ENCODE measurements at regions not wholly inside any gene's neighbourhood (a gene's known extent, or its start where the extent isn't known, plus 50 kb on each side); places are given as distances from the start of the nearest gene placed in this dataset.

DNA sequence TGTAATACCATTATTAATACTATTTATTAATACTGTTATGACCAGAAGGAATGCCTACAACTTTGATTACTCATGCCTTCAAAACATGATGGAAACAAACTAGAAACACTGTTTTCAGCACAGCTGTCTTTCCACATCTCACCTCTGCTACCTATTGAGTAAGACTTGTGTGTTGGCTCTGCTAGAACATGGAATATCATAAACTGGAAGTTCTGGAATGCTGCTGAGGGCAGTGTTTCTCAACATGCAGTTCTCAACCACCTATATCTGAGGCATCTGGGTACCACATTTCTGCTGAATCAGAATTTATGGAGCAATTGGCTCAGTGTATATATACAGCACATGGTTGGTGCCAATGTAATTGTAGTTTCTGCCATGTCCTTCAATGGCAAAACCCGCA, 392.1 kb downstream of the TUSC7 start:
- Histone ChIP-seq H3K9me2 (ENCODE audit: insufficient read depth) (no peaks in the 10 kb centered on the region; the same call in 1 of the 2 replicates), H3K4me3 (no peak overlapping the region), H3K27me3 (ENCODE audit: insufficient read depth, low read depth) (no peaks in the 10 kb centered on the region; the same call in 1 of the 2 replicates), H3F3A (ENCODE audit: insufficient read depth, low read depth) (no peaks in the 10 kb centered on the region), H2AFZ (no peak overlapping the region), H3K4me2 (no peak overlapping the region), H3K27ac (no peak overlapping the region), H4K20me1 (ENCODE audit: insufficient read depth) (no peaks in the 10 kb centered on the region; the same call in 1 of the 2 replicates), H3K79me2 (ENCODE audit: low read depth) (no peaks in the 10 kb centered on the region), H3K36me3 (ENCODE audit: low read depth) (no peaks in the 10 kb centered on the region), H3K4me1 (replicated peaks; ENCODE audit: insufficient read depth) (no peaks in the 10 kb centered on the region), H3K9me3 (ENCODE audit: insufficient read depth, low read depth) (no peaks in the 10 kb centered on the region)
- TF ChIP-seq, protein P1, sequence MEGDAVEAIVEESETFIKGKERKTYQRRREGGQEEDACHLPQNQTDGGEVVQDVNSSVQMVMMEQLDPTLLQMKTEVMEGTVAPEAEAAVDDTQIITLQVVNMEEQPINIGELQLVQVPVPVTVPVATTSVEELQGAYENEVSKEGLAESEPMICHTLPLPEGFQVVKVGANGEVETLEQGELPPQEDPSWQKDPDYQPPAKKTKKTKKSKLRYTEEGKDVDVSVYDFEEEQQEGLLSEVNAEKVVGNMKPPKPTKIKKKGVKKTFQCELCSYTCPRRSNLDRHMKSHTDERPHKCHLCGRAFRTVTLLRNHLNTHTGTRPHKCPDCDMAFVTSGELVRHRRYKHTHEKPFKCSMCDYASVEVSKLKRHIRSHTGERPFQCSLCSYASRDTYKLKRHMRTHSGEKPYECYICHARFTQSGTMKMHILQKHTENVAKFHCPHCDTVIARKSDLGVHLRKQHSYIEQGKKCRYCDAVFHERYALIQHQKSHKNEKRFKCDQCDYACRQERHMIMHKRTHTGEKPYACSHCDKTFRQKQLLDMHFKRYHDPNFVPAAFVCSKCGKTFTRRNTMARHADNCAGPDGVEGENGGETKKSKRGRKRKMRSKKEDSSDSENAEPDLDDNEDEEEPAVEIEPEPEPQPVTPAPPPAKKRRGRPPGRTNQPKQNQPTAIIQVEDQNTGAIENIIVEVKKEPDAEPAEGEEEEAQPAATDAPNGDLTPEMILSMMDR (conservative IDR thresholded peaks at IDR 0.05) = no peak
- no peak for TF ChIP-seq EZH2 (IDR thresholded peaks at IDR 0.05; ENCODE audit: low read depth)
- intact Hi-C loops (cut with micrococcal nuclease; ENCODE audit: unreplicated experiment) = no loop called here
- CTCF ChIA-PET = no interaction called here
- no TSS peak for BruUV-seq (replicated peaks)
- POLR2A ChIA-PET (ENCODE audit: unreplicated experiment) = no interaction called here
- no peak for DNase-seq

DNA sequence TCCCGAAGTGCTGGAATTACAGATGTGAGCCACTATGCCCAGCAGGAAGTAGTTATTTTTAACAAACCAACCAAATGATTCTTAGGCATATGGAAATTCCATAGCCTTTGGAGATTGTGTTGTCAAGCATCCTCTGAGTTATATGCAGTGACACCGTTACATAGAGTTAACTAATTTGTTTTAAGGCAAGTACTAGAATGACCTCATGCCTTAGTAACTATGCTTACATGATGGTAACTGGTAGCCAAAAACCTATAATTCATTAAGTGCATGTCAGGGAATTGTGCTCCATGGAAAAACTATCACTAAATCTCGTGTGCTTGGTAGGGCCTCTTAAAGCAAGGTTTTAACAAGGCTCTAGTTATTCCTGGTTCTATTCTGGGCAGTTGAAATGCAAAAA, 392.8 kb downstream of the TUSC7 start:
- no peak for TF ChIP-seq EZH2 (IDR thresholded peaks at IDR 0.05; ENCODE audit: low read depth)
- TF ChIP-seq, protein P1 (conservative IDR thresholded peaks at IDR 0.05) = no peak
- Histone ChIP-seq H3K79me2 (ENCODE audit: low read depth) (no peaks in the 10 kb centered on the region), H4K20me1 (ENCODE audit: insufficient read depth) (no peaks in the 10 kb centered on the region), H3K9me2 (ENCODE audit: insufficient read depth) (no peaks in the 10 kb centered on the region; the same call in 1 of the 2 replicates), H3K4me2 (no peak overlapping the region), H3K36me3 (ENCODE audit: low read depth) (no peaks in the 10 kb centered on the region), H3K27me3 (ENCODE audit: insufficient read depth, low read depth) (no peaks in the 10 kb centered on the region; the same call in 1 of the 2 replicates), H3K4me1 (replicated peaks; ENCODE audit: insufficient read depth) (no peaks in the 10 kb centered on the region), H2AFZ (no peak overlapping the region), H3K9me3 (ENCODE audit: insufficient read depth, low read depth) (no peaks in the 10 kb centered on the region), H3K4me3 (no peak overlapping the region), H3K27ac (no peak overlapping the region), H3F3A (ENCODE audit: insufficient read depth, low read depth) (no peaks in the 10 kb centered on the region)
- BruUV-seq (replicated peaks) = no TSS peak
- DNase-seq = no peak
- POLR2A ChIA-PET (ENCODE audit: unreplicated experiment) = no interaction called here
- CTCF ChIA-PET = no interaction called here
- intact Hi-C loops (cut with micrococcal nuclease; ENCODE audit: unreplicated experiment) = no loop called here

DNA sequence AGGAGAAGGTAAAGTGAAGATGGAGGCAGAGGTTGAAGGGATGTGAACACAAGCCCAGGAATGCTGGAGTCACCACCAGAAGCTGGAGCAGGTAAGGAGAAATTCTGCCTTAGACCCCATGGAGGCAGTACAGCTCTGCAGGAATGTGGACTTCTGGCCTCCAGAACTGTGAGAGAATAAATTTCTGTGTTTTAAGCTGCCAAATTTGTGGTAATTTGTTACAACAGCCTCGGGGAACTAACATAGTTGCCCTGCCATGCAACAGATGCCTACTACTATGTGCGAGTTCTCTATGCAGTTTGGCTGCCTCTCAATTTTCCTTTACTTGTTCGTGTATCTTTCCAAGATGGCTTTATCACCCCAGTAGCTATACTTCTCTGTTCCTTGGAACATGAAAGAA, 394.1 kb downstream of the TUSC7 start:
- H3K9me2 ChIP-seq (ENCODE audit: insufficient read depth) = no peaks in the 10 kb centered on the region; the same call in 1 of the 2 replicates
- no peak for DNase-seq
- H3K4me3 ChIP-seq = no peak overlapping the region
- BruUV-seq (replicated peaks) = no TSS peak
- intact Hi-C loops (cut with micrococcal nuclease; ENCODE audit: unreplicated experiment) = no loop called here
- no peak overlapping the region for H2AFZ ChIP-seq
- ChIA-PET POLR2A (ENCODE audit: unreplicated experiment) (no interaction called here), CTCF (no interaction called here)
- H3K36me3 ChIP-seq (ENCODE audit: low read depth) = no peaks in the 10 kb centered on the region
- TF ChIP-seq EZH2 (IDR thresholded peaks at IDR 0.05; ENCODE audit: low read depth) = no peak
- TF ChIP-seq, protein P1 (conservative IDR thresholded peaks at IDR 0.05) = no peak
- H3K4me2 ChIP-seq = no peak overlapping the region
- no peaks in the 10 kb centered on the region for H3K79me2 ChIP-seq (ENCODE audit: low read depth)
- no peaks in the 10 kb centered on the region for H4K20me1 ChIP-seq (ENCODE audit: insufficient read depth)
- H3F3A ChIP-seq (ENCODE audit: insufficient read depth, low read depth) = no peaks in the 10 kb centered on the region
- H3K27ac ChIP-seq = no peak overlapping the region
- no peaks in the 10 kb centered on the region for H3K9me3 ChIP-seq (ENCODE audit: insufficient read depth, low read depth)
- no peaks in the 10 kb centered on the region; the same call in 1 of the 2 replicates for H3K27me3 ChIP-seq (ENCODE audit: insufficient read depth, low read depth)
- no peaks in the 10 kb centered on the region for H3K4me1 ChIP-seq (replicated peaks; ENCODE audit: insufficient read depth)

Data from PC-9 (cell line).